ENCODE measurements at regions not wholly inside any gene's neighbourhood (a gene's known extent, or its start where the extent isn't known, plus 50 kb on each side); places are given as distances from the start of the nearest gene placed in this dataset.

DNA sequence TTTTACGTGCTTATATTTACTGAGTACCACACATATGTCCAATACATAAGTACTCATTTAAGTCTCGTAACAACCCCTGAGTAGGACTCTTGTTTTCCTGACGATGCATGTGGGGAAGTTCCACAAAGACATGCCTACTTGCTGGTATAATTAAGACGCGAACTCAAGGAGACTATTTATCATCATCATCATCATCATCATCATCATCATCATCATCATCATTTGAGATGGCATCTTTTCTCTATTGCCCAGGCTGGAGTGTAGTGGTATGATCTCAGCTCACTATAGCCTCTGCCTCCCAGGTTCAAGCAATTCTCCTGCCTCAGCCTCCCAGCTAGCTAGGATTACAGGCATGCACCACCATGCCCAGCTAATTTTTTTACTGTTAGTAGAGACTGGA, 809.9 kb upstream of the EEF2KMT start:
- no peak for TF ChIP-seq POLR2A (IDR thresholded peaks at IDR 0.05)
- TF ChIP-seq CTCF (IDR thresholded peaks at IDR 0.05 in 4 of 5, conservative IDR thresholded peaks at IDR 0.05 in 1 of 5), result no peak
